SK-N-MC (cell line): ENCODE measurements at regions not wholly inside any gene's neighbourhood (a gene's known extent, or its start where the extent isn't known, plus 50 kb on each side); places are given as distances from the start of the nearest gene placed in this dataset.

ENCODE experiments used
- EZH2 ChIP-seq: fragments of 200-600 bp; sonication (generic); IDR thresholded peaks from one replicate; pipeline ENCODE4 v1.6.1; 2017; ENCODE audit warnings: antibody characterized with exemption
- POLR2AphosphoS5 ChIP-seq: IDR thresholded peaks from 2 replicates; pipeline ENCODE4 v1.6.1; 2012; ENCODE audit warnings: mild to moderate bottlenecking, low read depth, low read length, borderline replicate concordance

DNA sequence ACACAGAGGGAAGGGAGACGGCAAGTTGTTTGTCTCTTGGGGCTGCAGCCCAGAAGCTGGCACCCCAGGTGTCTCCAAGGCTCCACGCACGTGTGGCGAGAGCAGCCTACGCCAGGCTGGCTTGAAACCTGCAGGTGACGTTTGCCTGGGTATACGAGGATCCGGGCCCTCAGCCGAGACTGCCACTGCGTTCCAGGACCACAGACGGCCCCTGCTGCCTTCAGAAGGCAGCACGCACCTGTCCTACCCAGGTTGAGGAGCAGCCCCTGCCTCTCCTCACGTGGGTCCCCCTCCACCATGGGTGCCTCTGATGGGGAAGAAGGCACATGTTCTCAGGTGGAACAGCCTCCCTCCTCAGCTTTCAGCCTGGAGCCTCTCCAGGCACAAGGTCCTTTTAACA, 75.3 kb upstream of the PRR20G start:
- no peak for TF ChIP-seq POLR2AphosphoS5
- TF ChIP-seq EZH2: no peak
